Natural killer cell treated with Interleukin-12 subunit alpha and Interleukin-12 subunit beta and Interleukin-15 and Interleukin-18, amount 100 ng/mL, for 72 hours (primary cell): ENCODE measurements at regions not wholly inside any gene's neighbourhood (a gene's known extent, or its start where the extent isn't known, plus 50 kb on each side); places are given as distances from the start of the nearest gene placed in this dataset.

Experiments used
- ATAC-seq, 2 donors: fragments of 150-1000 bp; cut with Tn5 transposase in 1 of 2; sonication (Bioruptor Pico), chemical (Tn5 transposase) in 1 of 2; 2 replicates each; pipeline ENCODE4 v1.10.0; 2021
- DNase-seq: peaks from one replicate; pipeline ENCODE4 v3.0.0; 2022; ENCODE audit warnings: low spot score
- H3K27ac Mint-ChIP-seq, 2 donors: 1 replicate in 1 of 2; 2 replicates in 1 of 2; pipeline ENCODE4 v1.8.0; 2022; ENCODE audit warnings: mixed read lengths in 2 of 2, mild to moderate bottlenecking in 1 of 2, moderate library complexity in 1 of 2
- H3K27me3 Mint-ChIP-seq, 2 donors: 1 replicate in 1 of 2; 2 replicates in 1 of 2; pipeline ENCODE4 v1.8.0; 2022; ENCODE audit warnings: mixed read lengths in 2 of 2
- H3K36me3 Mint-ChIP-seq: one replicate; pipeline ENCODE4 v1.8.0; 2022; ENCODE audit warnings: mixed read lengths
- H3K4me1 Mint-ChIP-seq, 2 donors: 1 replicate in 1 of 2; 2 replicates in 1 of 2; pipeline ENCODE4 v1.8.0; 2022; ENCODE audit warnings: low read depth in 2 of 2, mixed read lengths in 2 of 2, mild to moderate bottlenecking in 1 of 2
- H3K4me3 Mint-ChIP-seq: one replicate; pipeline ENCODE4 v1.8.0; 2022; ENCODE audit warnings: mixed read lengths
- H3K9me3 Mint-ChIP-seq: 2 replicates; pipeline ENCODE4 v1.8.0; 2022; ENCODE audit warnings: mixed read lengths

GRCh38 chr6:22896696-22897095 is 327.3 kb downstream of the HDGFL1 start:
- H3K27me3 Mint-ChIP-seq, result no peaks in the 10 kb centered on the region
- H3K9me3 Mint-ChIP-seq, result no peaks in the 10 kb centered on the region
- no peak for ATAC-seq
- H3K27ac Mint-ChIP-seq, result no peak overlapping the region
- no peak for DNase-seq
- no peaks in the 10 kb centered on the region for H3K4me1 Mint-ChIP-seq
- no peaks in the 10 kb centered on the region for H3K36me3 Mint-ChIP-seq
- no peak overlapping the region for H3K4me3 Mint-ChIP-seq

DNA sequence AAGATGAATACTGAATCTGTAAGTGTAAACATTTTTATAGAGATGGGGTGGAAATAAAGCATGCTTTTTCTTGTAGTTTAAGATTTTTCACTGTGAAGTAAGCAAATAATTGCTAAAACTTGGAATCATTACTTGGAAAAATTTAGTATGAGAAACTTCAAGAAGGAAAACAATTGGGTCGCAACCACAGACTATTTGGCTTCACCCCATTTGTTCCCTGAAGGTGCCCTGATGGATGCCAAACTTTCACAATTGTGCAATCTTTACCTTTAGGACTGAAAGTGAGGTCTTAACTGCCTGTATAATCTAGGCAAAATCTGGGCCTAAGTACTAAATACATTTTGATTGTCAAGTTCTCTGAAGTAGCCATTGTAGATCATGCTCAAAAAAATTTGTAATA is 330.1 kb downstream of the HDGFL1 start:
- Mint-ChIP-seq H3K9me3 (no peaks in the 10 kb centered on the region), H3K36me3 (no peaks in the 10 kb centered on the region), H3K27me3 (no peaks in the 10 kb centered on the region), H3K4me3 (no peak overlapping the region), H3K27ac (no peak overlapping the region), H3K4me1 (no peaks in the 10 kb centered on the region)
- ATAC-seq, result no peak
- no peak for DNase-seq

DNA sequence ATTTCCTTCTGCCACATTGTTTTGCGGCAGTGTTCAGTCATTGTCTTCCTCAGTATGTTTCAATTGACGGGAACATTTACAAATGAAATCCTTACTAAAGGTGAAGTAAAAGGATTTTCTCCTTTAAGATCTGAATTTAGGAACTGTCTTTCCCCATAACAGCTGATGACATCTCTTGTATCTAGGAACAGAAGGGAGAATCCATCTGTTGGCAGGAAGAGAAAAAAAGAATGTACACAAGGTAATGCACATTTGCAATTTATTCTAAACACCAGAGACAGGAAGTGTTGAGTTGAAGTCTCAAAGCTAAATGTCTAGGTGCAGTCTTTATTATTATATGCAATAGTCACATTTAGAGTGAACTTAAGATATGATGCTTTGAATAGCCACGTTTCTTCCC is 334.5 kb downstream of the HDGFL1 start:
- Mint-ChIP-seq H3K27ac (no peak overlapping the region), H3K9me3 (peaks cover 9% of the 10 kb centered on the region), H3K4me3 (no peak overlapping the region), H3K27me3 (no peaks in the 10 kb centered on the region), H3K4me1 (no peaks in the 10 kb centered on the region), H3K36me3 (peaks cover 11% of the 10 kb centered on the region)
- DNase-seq (no peak), ATAC-seq (no peak)

GRCh38 chr6:22904431-22904830 is 335.1 kb downstream of the HDGFL1 start:
- peaks cover 15% of the 10 kb centered on the region for H3K36me3 Mint-ChIP-seq
- DNase-seq, result no peak
- no peak for ATAC-seq
- no peaks in the 10 kb centered on the region for H3K27me3 Mint-ChIP-seq
- H3K4me1 Mint-ChIP-seq, result no peaks in the 10 kb centered on the region
- peaks cover 13% of the 10 kb centered on the region for H3K9me3 Mint-ChIP-seq
- H3K27ac Mint-ChIP-seq, result no peak overlapping the region
- H3K4me3 Mint-ChIP-seq, result no peak overlapping the region

- ATAC-seq (no peak), DNase-seq (no peak)
- peaks cover 15% of the 10 kb centered on the region for H3K36me3 Mint-ChIP-seq
- H3K27ac Mint-ChIP-seq, result no peak overlapping the region
- no peaks in the 10 kb centered on the region for H3K27me3 Mint-ChIP-seq
- no peaks in the 10 kb centered on the region for H3K4me1 Mint-ChIP-seq
- peaks cover 15% of the 10 kb centered on the region for H3K9me3 Mint-ChIP-seq
- H3K4me3 Mint-ChIP-seq, result no peak overlapping the region
Observed at GRCh38 chr6:22906091-22906549, 336.8 kb downstream of the HDGFL1 start.

DNA sequence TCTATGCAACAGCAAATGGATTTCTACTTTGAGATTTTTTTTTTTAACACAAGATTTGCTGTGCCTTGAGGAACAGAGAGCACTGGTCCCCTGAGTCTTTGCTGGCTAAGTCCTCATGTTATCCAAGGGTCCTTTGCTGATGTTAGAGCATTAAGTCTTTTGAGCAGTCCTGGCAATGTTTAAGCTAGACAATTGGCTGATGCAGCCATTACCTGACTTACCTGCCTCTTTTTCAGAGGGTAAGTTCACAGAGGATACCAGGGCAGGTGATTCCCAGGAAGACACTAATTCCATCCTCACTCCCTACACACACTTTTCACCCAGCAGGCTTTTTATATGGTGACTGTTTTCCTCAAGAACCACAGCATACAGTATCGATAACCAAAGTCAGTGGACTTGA is 337.7 kb downstream of the HDGFL1 start:
- ATAC-seq (no peak), DNase-seq (no peak)
- Mint-ChIP-seq H3K36me3 (peaks cover 15% of the 10 kb centered on the region), H3K9me3 (peaks cover 15% of the 10 kb centered on the region), H3K4me3 (no peak overlapping the region), H3K27me3 (no peaks in the 10 kb centered on the region), H3K27ac (no peak overlapping the region), H3K4me1 (no peaks in the 10 kb centered on the region)

DNA sequence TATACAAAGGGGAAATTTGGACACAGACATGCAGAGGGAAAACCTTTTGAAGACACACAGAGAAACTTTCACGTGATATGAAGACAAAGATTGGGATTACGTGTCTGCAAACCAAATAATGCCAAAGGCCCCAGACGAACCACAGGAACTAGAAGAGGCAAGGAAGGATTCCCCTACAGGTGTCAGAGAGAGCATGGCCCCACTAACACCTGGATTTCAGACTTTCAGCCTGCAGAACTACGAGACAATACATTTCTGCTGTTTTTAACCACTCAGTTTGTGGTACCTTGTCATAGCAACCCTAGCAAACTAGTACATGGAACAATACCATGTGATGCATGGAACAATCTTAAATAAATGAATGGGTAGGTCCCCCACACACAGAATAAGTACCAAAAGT is 341.0 kb downstream of the HDGFL1 start:
- no peaks in the 10 kb centered on the region for H3K27me3 Mint-ChIP-seq
- ATAC-seq (no peak), DNase-seq (no peak)
- no peak overlapping the region for H3K27ac Mint-ChIP-seq
- H3K9me3 Mint-ChIP-seq, result peaks cover 20% of the 10 kb centered on the region
- peaks cover 15% of the 10 kb centered on the region for H3K36me3 Mint-ChIP-seq
- H3K4me3 Mint-ChIP-seq, result no peak overlapping the region
- H3K4me1 Mint-ChIP-seq, result no peaks in the 10 kb centered on the region

DNA sequence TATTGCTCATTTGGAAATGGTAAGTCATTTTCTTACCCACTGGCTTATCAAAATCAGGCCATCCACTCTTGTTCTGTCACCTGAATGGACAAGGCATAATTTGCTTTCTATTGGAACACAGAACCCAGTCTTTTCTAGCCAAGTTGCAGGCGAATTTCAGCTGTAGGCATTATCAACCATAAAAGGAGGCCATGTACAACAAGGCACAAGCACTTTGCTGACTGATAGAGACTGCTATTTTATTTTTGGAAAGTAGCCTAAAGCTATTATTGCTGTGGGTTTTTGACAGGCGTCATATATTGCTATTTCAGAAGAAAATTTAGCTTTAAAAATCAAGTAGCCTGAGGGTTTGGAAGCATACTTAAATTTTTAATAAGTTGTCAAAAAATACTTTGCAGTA is 344.2 kb downstream of the HDGFL1 start:
- Mint-ChIP-seq H3K4me3 (no peak overlapping the region), H3K4me1 (no peaks in the 10 kb centered on the region), H3K9me3 (peaks cover 17% of the 10 kb centered on the region), H3K27ac (no peak overlapping the region), H3K36me3 (peaks cover 9% of the 10 kb centered on the region), H3K27me3 (no peaks in the 10 kb centered on the region)
- no peak for ATAC-seq
- no peak for DNase-seq

DNA sequence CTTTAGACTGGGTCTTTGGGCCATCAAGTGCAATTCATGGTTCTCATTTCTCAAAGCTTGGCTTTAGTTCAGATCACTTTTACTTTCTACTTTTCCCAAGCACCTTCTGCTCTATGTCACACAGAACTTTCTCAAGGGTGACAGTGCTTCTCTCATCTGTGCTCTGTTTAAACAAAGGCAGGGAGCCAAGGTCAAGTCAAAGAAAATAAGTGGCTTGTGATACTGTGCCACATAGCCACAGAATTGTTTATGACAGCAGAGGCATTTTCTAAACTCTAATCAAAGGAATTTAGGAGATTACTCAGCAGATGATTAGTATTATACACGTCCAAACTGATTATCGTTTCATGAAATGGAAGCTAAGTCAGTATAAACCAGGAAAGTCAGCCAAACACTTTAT is 348.0 kb downstream of the HDGFL1 start:
- Mint-ChIP-seq H3K36me3 (peaks cover 12% of the 10 kb centered on the region), H3K4me1 (no peaks in the 10 kb centered on the region), H3K27ac (no peak overlapping the region), H3K9me3 (peaks cover 20% of the 10 kb centered on the region), H3K27me3 (no peaks in the 10 kb centered on the region), H3K4me3 (no peak overlapping the region)
- ATAC-seq (no peak), DNase-seq (no peak)

GRCh38 chr6:22921828-22922227 is 352.5 kb downstream of the HDGFL1 start:
- no peaks in the 10 kb centered on the region for H3K4me1 Mint-ChIP-seq
- no peak for ATAC-seq

GRCh38 chr6:22925304-22925835 is 356.0 kb downstream of the HDGFL1 start:
- ATAC-seq (no peak), DNase-seq (no peak)
- H3K27ac Mint-ChIP-seq, result no peak overlapping the region
- no peak overlapping the region for H3K4me3 Mint-ChIP-seq
- no peaks in the 10 kb centered on the region for H3K9me3 Mint-ChIP-seq
- no peaks in the 10 kb centered on the region for H3K27me3 Mint-ChIP-seq
- no peaks in the 10 kb centered on the region for H3K36me3 Mint-ChIP-seq
- peaks cover 0 to 3% of the 10 kb centered on the region in 2 donors for H3K4me1 Mint-ChIP-seq

More at GRCh38 chr6:22921828-22922227, 352.5 kb downstream of the HDGFL1 start:
- Mint-ChIP-seq H3K27ac (no peak overlapping the region), H3K27me3 (no peaks in the 10 kb centered on the region), H3K9me3 (peaks cover 12% of the 10 kb centered on the region), H3K4me3 (no peak overlapping the region), H3K36me3 (peaks cover 12% of the 10 kb centered on the region)
- DNase-seq, result no peak

DNA sequence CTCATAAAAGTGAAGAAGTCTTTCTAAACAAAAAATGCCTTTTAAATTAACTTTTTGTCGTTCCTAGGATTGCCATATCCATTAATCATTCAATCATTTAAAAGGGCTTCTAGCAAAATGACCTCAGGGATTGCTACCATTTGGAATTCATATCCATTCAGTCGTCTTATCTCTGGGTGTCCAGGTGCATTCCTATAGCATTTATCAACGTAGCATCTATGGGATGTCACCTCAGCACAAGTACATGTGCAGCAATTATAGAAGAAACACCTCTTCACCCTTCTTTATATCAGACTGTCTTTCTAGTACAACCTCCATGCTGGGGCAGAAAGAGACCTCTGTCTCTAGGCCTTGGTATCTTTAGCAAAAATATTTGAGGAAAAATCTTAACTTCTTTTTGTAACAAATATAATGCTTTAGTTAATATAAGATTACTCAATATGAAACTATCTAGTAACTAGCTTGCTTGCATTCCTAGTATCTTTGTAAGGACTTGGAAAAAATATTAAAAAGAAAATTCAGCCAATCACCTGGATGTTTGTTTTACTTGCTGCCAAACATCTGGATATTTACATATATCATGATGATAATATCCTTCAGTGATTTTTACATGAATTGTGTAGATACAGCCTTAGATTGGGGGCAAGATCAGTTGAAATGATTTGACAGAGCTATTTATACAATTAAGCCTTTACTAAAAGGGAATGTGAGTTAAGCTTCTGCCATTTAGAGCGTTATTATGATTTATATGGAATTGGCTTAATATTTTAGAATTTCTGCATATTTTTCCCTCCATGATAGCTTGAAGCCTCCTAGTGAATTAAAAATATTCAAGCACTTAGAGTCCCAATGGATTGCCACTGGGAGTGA is 356.8 kb downstream of the HDGFL1 start:
- H3K27ac Mint-ChIP-seq, result no peak overlapping the region
- no peak for ATAC-seq
- H3K4me3 Mint-ChIP-seq, result no peak overlapping the region

DNA sequence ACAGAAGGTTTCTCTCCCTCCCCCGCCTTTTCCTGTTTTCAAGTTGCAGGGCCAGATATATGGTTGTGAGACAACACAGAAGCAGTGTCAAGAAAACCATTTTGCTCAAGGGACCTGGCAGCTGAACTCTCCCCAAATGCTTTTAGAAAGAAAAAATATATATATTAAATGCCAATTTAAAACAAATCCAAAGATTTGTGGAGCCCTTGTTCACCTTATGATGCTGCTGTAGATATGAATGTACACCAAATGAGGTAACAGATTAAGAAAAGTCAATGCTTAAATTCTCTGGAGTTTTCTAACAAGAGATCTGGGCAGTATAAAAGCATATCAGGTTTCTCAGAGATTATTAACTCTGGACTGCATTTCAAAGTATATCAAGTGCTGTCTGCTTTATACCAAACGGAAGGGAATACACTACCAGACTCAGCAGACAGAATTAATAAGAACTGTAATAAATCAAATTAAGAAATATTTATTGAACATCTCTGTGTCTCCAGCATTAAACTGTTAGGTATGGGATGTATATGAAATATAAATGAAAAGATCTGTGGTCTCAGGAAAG is 357.5 kb downstream of the HDGFL1 start:
- H3K4me1 Mint-ChIP-seq, result peaks cover 0 to 3% of the 10 kb centered on the region in 2 donors
- DNase-seq (no peak), ATAC-seq (no peak)
- H3K9me3 Mint-ChIP-seq, result no peaks in the 10 kb centered on the region
- no peaks in the 10 kb centered on the region for H3K27me3 Mint-ChIP-seq
- H3K36me3 Mint-ChIP-seq, result no peaks in the 10 kb centered on the region
- no peak overlapping the region for H3K27ac Mint-ChIP-seq
- H3K4me3 Mint-ChIP-seq, result no peak overlapping the region

More for the DNA sequence above, 356.8 kb downstream of the HDGFL1 start:
- Mint-ChIP-seq H3K4me1 (peaks cover 0 to 3% of the 10 kb centered on the region in 2 donors), H3K9me3 (no peaks in the 10 kb centered on the region), H3K27me3 (no peaks in the 10 kb centered on the region), H3K36me3 (no peaks in the 10 kb centered on the region)
- no peak for DNase-seq

DNA sequence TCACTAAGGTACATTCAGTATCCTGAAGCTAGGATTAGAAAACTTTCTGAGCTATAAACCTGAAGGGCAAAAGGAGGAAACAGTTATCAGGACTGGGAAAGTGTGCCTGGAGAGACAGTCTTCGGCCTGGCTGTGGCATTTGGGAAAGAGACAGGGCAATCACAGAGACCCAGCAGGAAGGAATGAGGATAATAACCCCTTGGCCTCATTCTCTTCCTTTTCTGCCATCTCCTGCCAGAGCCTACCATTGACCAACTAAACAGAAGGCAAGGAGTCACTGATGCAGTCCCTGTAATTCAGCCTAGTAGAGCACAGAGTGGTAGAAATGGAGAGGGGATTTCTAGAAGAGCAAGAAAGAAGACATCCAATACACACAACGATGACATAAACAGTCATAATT is 359.4 kb downstream of the HDGFL1 start:
- DNase-seq, result no peak
- H3K4me1 Mint-ChIP-seq, result peaks cover 0 to 3% of the 10 kb centered on the region in 2 donors

More for the DNA sequence above, 359.4 kb downstream of the HDGFL1 start:
- no peaks in the 10 kb centered on the region for H3K27me3 Mint-ChIP-seq
- H3K27ac Mint-ChIP-seq, result no peak overlapping the region
- H3K4me3 Mint-ChIP-seq, result no peak overlapping the region
- no peaks in the 10 kb centered on the region for H3K9me3 Mint-ChIP-seq
- ATAC-seq, result no peak
- H3K36me3 Mint-ChIP-seq, result no peaks in the 10 kb centered on the region
